H1 (cell line): ENCODE measurements at regions not wholly inside any gene's neighbourhood (a gene's known extent, or its start where the extent isn't known, plus 50 kb on each side); places are given as distances from the start of the nearest gene placed in this dataset.

ENCODE experiments used
- CEBPB ChIP-seq: IDR thresholded peaks from 2 replicates; pipeline ENCODE4 v1.6.1; 2012; ENCODE audit warnings: low read depth, low read length
- CTCF ChIP-seq, 3 experiments: IDR thresholded peaks; 1 replicate in 2 of 3; 2 replicates in 1 of 3; pipeline versions ENCODE4 v1.5.1 to v1.6.1; 2011; ENCODE audit warnings: low read length in 3 of 3, mild to moderate bottlenecking in 3 of 3, inconsistent platforms in 2 of 3, low read depth in 1 of 3, moderate library complexity in 1 of 3; ENCODE audit not compliant: insufficient read depth in 1 of 3; ENCODE audit errors: control extremely low read depth in 1 of 3
- EGR1 ChIP-seq: IDR thresholded peaks from 2 replicates; pipeline ENCODE4 v1.6.1; 2011; ENCODE audit warnings: low read depth, low read length, borderline replicate concordance
- EP300 ChIP-seq, 2 experiments: IDR thresholded peaks; 1 replicate in 1 of 2; 2 replicates in 1 of 2; pipeline ENCODE4 v1.6.1; 2011 to 2012; ENCODE audit warnings: low read depth in 2 of 2, low read length in 2 of 2, mild to moderate bottlenecking in 2 of 2, borderline replicate concordance in 1 of 2, inconsistent platforms in 1 of 2, moderate library complexity in 1 of 2
- GTF2F1 ChIP-seq: IDR thresholded peaks from 2 replicates; pipeline ENCODE4 v1.6.1; 2012; ENCODE audit warnings: low read depth, low read length, improper control_type of control experiment, borderline replicate concordance
- HDAC2 ChIP-seq, 2 experiments: fragments of 300-600 bp in 1 of 2; sonication (generic) in 1 of 2; IDR thresholded peaks; 2 replicates each; pipeline ENCODE4 v1.6.1; 2011 to 2012; ENCODE audit warnings: low read depth in 2 of 2, low read length in 2 of 2, mild to moderate bottlenecking in 2 of 2, moderate library complexity in 2 of 2, borderline replicate concordance in 1 of 2, inconsistent platforms in 1 of 2
- KDM4A ChIP-seq: IDR thresholded peaks from one replicate; pipeline ENCODE4 v1.7.1; 2012; ENCODE audit warnings: low read depth, mild to moderate bottlenecking, moderate library complexity, low read length, inconsistent platforms; ENCODE audit not compliant: severe bottlenecking
- POLR2A ChIP-seq, 2 experiments: IDR thresholded peaks; 1 replicate in 1 of 2; 2 replicates in 1 of 2; pipeline ENCODE4 v1.6.1; 2011; ENCODE audit warnings: low read depth in 2 of 2, low read length in 2 of 2, mild to moderate bottlenecking in 2 of 2; ENCODE audit errors: control extremely low read depth in 1 of 2
- RXRA ChIP-seq: IDR thresholded peaks from 2 replicates; pipeline ENCODE4 v1.6.1; 2011; ENCODE audit warnings: low read depth, mild to moderate bottlenecking, low read length, moderate library complexity; ENCODE audit not compliant: insufficient read depth
- YY1 ChIP-seq: IDR thresholded peaks from 2 replicates; pipeline ENCODE4 v1.6.1; 2011; ENCODE audit warnings: low read depth, mild to moderate bottlenecking, low read length
- ZNF274 ChIP-seq: IDR thresholded peaks from 2 replicates; pipeline ENCODE4 v1.7.0; 2012; ENCODE audit warnings: low read length, borderline replicate concordance; ENCODE audit errors: extremely low read depth
- TF ChIP-seq, protein P1 (sequence below): IDR thresholded peaks from 2 replicates; pipeline ENCODE4 v1.6.1; 2011; ENCODE audit warnings: low read depth, mild to moderate bottlenecking, low read length; ENCODE audit not compliant: insufficient read depth

DNA sequence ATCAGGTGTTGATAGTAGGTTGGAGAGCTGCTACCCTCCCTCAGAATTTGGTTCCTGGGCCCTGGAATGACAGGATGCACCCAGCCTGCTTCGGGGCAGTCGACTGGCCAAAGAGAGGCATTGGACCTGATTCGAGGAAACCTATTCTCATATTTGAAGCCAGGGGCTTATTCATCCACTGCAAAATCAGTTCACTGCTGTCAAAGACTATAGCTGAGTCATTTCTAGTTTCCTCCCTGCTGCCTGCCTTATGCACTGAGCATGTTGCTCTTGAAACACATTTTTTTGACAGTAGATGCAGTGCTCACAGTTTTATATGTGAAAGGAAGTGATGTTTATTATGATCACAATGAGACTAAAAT, 565.4 kb downstream of the ETS1 start:
- TF ChIP-seq POLR2A (IDR thresholded peaks at IDR 0.05; ENCODE audit: control extremely low read depth in 1 of 2, low read depth in 2 of 2, low read length in 2 of 2) (no peak), EP300 (IDR thresholded peaks at IDR 0.05; ENCODE audit: borderline replicate concordance in 1 of 2, low read depth in 2 of 2, low read length in 2 of 2) (no peak), CTCF (IDR thresholded peaks at IDR 0.05; ENCODE audit: control extremely low read depth in 1 of 3, insufficient read depth in 1 of 3, low read depth in 1 of 3, low read length in 3 of 3) (no peak), YY1 (no peak), EGR1 (no peak), HDAC2 (IDR thresholded peaks at IDR 0.05; ENCODE audit: borderline replicate concordance in 1 of 2, low read depth in 2 of 2, low read length in 2 of 2) (no peak), KDM4A (no peak), RXRA (no peak), CEBPB (no peak), GTF2F1 (no peak), ZNF274 (no peak)
- TF ChIP-seq, protein P1, sequence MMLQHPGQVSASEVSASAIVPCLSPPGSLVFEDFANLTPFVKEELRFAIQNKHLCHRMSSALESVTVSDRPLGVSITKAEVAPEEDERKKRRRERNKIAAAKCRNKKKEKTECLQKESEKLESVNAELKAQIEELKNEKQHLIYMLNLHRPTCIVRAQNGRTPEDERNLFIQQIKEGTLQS = no peak
